Endothelial cell of umbilical vein (primary cell): ENCODE measurements at regions not wholly inside any gene's neighbourhood (a gene's known extent, or its start where the extent isn't known, plus 50 kb on each side); places are given as distances from the start of the nearest gene placed in this dataset.

Experiments used
- BruUV-seq: library from RNA; stranded (reverse); fragments of 400-500 nt; replicated peaks from 2 replicates; lab custom pipeline; 2021; lab: Mats Ljungman, UMichigan
- CTCF ChIA-PET: fragments of 300-600, 350-600 bp; sonication (Branson Sonifier 250); formaldehyde crosslinking; loops from one replicate; lab custom pipeline; 2021; ENCODE audit warnings: antibody characterized with exemption, inconsistent platforms; lab: Charles Lee
- POLR2A ChIA-PET: fragments of 300-600, 350-600 bp; sonication (Branson Sonifier 250); formaldehyde crosslinking; loops from one replicate; lab custom pipeline; 2021; ENCODE audit warnings: antibody characterized with exemption, inconsistent platforms; lab: Charles Lee
- DNase-seq: peaks from one replicate; pipeline ENCODE4 v3.0.0-alpha.2; 2011; ENCODE audit warnings: low read depth, low spot score
- FAIRE-seq: peaks from 2 replicates; lab custom pipeline; 2011; peaks lifted over from hg19 to GRCh38; lab: Jason Lieb, UNC
- H2AFZ ChIP-seq: 2 replicates; pipeline ENCODE4 v1.6.0; 2012; ENCODE audit warnings: low read depth, low read length, control low read depth, inconsistent platforms
- H3K27ac ChIP-seq: 2 replicates; pipeline ENCODE4 v1.5.1; 2011; ENCODE audit warnings: low read depth, mild to moderate bottlenecking, control low read depth, low read length, moderate library complexity; ENCODE audit not compliant: insufficient read depth
- H3K27me3 ChIP-seq, 2 experiments: 2 replicates each; pipeline versions ENCODE4 v1.6.0 to v1.6.1; 2011; ENCODE audit warnings: low read length in 2 of 2, mixed read lengths in 1 of 2; ENCODE audit not compliant: control insufficient read depth in 2 of 2, insufficient read depth in 2 of 2
- H3K36me3 ChIP-seq, 2 experiments: 2 replicates in 1 of 2; 3 replicates in 1 of 2; pipeline ENCODE4 v1.5.1; 2011; ENCODE audit warnings: low read length in 2 of 2, mild to moderate bottlenecking in 1 of 2, moderate library complexity in 1 of 2; ENCODE audit not compliant: control insufficient read depth in 2 of 2, insufficient read depth in 2 of 2; ENCODE audit errors: extremely low read depth in 1 of 2
- H3K4me1 ChIP-seq: 3 replicates; pipeline ENCODE4 v1.5.1; 2011; ENCODE audit warnings: mild to moderate bottlenecking, low read length; ENCODE audit not compliant: control insufficient read depth, insufficient read depth; ENCODE audit errors: extremely low read depth
- H3K4me2 ChIP-seq: 2 replicates; pipeline ENCODE4 v1.6.1; 2011; ENCODE audit warnings: low read length, control low read depth, mixed read lengths; ENCODE audit not compliant: insufficient read depth
- H3K4me3 ChIP-seq, 3 experiments: fragments of 200-600 bp in 1 of 3; sonication (generic), shearing (Covaris generic) in 1 of 3; replicated peaks in 1 of 3; 2 replicates each; pipeline ENCODE4 v1.5.1; 2011 to 2016; ENCODE audit warnings: control low read depth in 3 of 3, low read length in 3 of 3, mild to moderate bottlenecking in 2 of 3, inconsistent platforms in 1 of 3, low read depth in 1 of 3, moderate library complexity in 1 of 3; ENCODE audit not compliant: insufficient read depth in 1 of 3
- H3K79me2 ChIP-seq: 2 replicates; pipeline ENCODE4 v1.6.0; 2012; ENCODE audit warnings: low read length, inconsistent platforms; ENCODE audit not compliant: control insufficient read depth, insufficient read depth
- H3K9ac ChIP-seq: replicated peaks from 2 replicates; pipeline ENCODE3; 2011; ENCODE audit warnings: low read length, control low read depth; ENCODE audit not compliant: insufficient read depth; ENCODE audit errors: extremely low read depth
- H3K9me1 ChIP-seq: replicated peaks from 3 replicates; pipeline ENCODE4 v1.6.0; 2011; ENCODE audit warnings: mild to moderate bottlenecking, low read length; ENCODE audit not compliant: control insufficient read depth, insufficient read depth; ENCODE audit errors: extremely low read depth
- H3K9me3 ChIP-seq: replicated peaks from 2 replicates; pipeline ENCODE4 v1.5.1; 2012; ENCODE audit warnings: low read length, inconsistent platforms; ENCODE audit not compliant: control insufficient read depth, insufficient read depth
- H4K20me1 ChIP-seq: replicated peaks from 2 replicates; pipeline ENCODE3; 2011; ENCODE audit warnings: mild to moderate bottlenecking, low read length; ENCODE audit not compliant: control insufficient read depth, insufficient read depth; ENCODE audit errors: extremely low read depth
- EZH2 ChIP-seq: IDR thresholded peaks from 2 replicates; pipeline ENCODE4 v1.6.1; 2012; ENCODE audit warnings: borderline replicate concordance, low read depth, mild to moderate bottlenecking, moderate library complexity, low read length, inconsistent platforms; ENCODE audit not compliant: severe bottlenecking
- FOS ChIP-seq: IDR thresholded peaks from 2 replicates; pipeline ENCODE4 v1.6.1; 2011; ENCODE audit warnings: mild to moderate bottlenecking, low read length, moderate library complexity, borderline replicate concordance; ENCODE audit not compliant: insufficient read depth
- JUN ChIP-seq: IDR thresholded peaks from 2 replicates; pipeline ENCODE4 v1.6.1; 2011; ENCODE audit warnings: borderline replicate concordance, low read depth; ENCODE audit not compliant: insufficient read length, insufficient read depth
- MYC ChIP-seq: IDR thresholded peaks from one replicate; pipeline ENCODE4 v1.6.1; 2011; ENCODE audit warnings: mild to moderate bottlenecking, low read depth, low read length
- POLR2A ChIP-seq: IDR thresholded peaks from 2 replicates; pipeline ENCODE4 v1.6.1; 2012; ENCODE audit warnings: low read depth, mild to moderate bottlenecking, control low read depth, low read length
- POLR2AphosphoS5 ChIP-seq: IDR thresholded peaks from 2 replicates; pipeline ENCODE4 v1.6.1; 2012; ENCODE audit warnings: low read depth, mild to moderate bottlenecking, control low read depth, low read length, moderate library complexity; ENCODE audit not compliant: insufficient read depth
- dilution Hi-C: fragments of 300-500 bp; cut with MboI; formaldehyde crosslinking; loops from one replicate; pipeline ENCODE4 v1.15.0; 2019; ENCODE audit warnings: low sequenced_read_pairs; ENCODE audit not compliant: extremely low pct_ligation_motif_present
- intact Hi-C: fragments of 100-400 bp; cut with micrococcal nuclease; formaldehyde crosslinking; loops from one replicate; pipeline ENCODE4 v1.10.0; 2022
- TF ChIP-seq, protein P1 (sequence below), 2 donors: IDR thresholded peaks; 1 replicate in 1 of 2; 2 replicates in 1 of 2; pipeline ENCODE4 v1.5.1; 2011; ENCODE audit warnings: low read length in 2 of 2, mild to moderate bottlenecking in 2 of 2, moderate library complexity in 2 of 2, control low read depth in 1 of 2, inconsistent platforms in 1 of 2, low read depth in 1 of 2; ENCODE audit not compliant: insufficient read depth in 1 of 2; ENCODE audit errors: extremely low read depth in 1 of 2
- TF ChIP-seq, protein P2 (sequence below): IDR thresholded peaks from 2 replicates; pipeline ENCODE4 v1.6.1; 2011; ENCODE audit not compliant: insufficient read depth, insufficient read length

DNA sequence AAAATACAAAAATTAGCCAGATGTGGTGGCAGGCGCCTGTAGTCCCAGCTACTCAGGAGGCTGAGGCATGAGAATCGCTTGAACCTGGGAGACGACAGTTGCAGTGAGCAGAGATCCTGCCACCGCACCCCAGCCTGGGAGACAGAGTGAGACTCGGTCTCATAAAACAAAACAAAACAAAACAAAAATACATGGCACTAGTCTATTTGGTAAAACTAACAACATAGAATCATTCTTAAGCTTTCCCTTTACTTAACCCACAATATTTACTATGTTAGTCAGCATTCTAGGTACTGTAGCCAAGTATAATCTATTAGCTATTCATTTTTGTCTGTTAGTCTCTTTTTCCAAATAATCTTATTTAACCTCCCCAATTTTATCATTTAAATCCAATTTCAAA, 1482.8 kb downstream of the SLITRK5 start:
- Histone ChIP-seq H3K79me2 (no peaks in the 10 kb centered on the region), H3K4me3 (no peak overlapping the region), H3K4me2 (no peak overlapping the region), H3K4me1 (no peaks in the 10 kb centered on the region), H3K9ac (no peak overlapping the region), H2AFZ (no peak overlapping the region), H4K20me1 (no peaks in the 10 kb centered on the region), H3K36me3 (no peaks in the 10 kb centered on the region), H3K27me3 (no peaks in the 10 kb centered on the region), H3K9me1 (no peaks in the 10 kb centered on the region), H3K27ac (no peak overlapping the region), H3K9me3 (no peaks in the 10 kb centered on the region)
- CTCF ChIA-PET: no interaction called here
- POLR2A ChIA-PET: no interaction called here
- dilution Hi-C loops: no loop called here
- intact Hi-C loops: no loop called here
- BruUV-seq: no TSS peak
- DNase-seq (no peak), FAIRE-seq (no peak)
- TF ChIP-seq MYC: no peak
- TF ChIP-seq POLR2A: no peak
- TF ChIP-seq, protein P1, sequence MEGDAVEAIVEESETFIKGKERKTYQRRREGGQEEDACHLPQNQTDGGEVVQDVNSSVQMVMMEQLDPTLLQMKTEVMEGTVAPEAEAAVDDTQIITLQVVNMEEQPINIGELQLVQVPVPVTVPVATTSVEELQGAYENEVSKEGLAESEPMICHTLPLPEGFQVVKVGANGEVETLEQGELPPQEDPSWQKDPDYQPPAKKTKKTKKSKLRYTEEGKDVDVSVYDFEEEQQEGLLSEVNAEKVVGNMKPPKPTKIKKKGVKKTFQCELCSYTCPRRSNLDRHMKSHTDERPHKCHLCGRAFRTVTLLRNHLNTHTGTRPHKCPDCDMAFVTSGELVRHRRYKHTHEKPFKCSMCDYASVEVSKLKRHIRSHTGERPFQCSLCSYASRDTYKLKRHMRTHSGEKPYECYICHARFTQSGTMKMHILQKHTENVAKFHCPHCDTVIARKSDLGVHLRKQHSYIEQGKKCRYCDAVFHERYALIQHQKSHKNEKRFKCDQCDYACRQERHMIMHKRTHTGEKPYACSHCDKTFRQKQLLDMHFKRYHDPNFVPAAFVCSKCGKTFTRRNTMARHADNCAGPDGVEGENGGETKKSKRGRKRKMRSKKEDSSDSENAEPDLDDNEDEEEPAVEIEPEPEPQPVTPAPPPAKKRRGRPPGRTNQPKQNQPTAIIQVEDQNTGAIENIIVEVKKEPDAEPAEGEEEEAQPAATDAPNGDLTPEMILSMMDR (IDR thresholded peaks at IDR 0.05; ENCODE audit: extremely low read depth in 1 of 2, insufficient read depth in 1 of 2, low read depth in 1 of 2, low read length in 2 of 2): no peak
- no peak for TF ChIP-seq EZH2
- no peak for TF ChIP-seq JUN
- TF ChIP-seq FOS: no peak
- TF ChIP-seq, protein P2, sequence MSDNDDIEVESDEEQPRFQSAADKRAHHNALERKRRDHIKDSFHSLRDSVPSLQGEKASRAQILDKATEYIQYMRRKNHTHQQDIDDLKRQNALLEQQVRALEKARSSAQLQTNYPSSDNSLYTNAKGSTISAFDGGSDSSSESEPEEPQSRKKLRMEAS: no peak
- TF ChIP-seq POLR2AphosphoS5: no peak
